Uterus (tissue), 2 donors: ENCODE measurements at regions not wholly inside any gene's neighbourhood (a gene's known extent, or its start where the extent isn't known, plus 50 kb on each side); places are given as distances from the start of the nearest gene placed in this dataset.

Experiments
- CTCF ChIP-seq, 4 experiments: fragments of 200-600 bp in 2 of 4; fragments of 450-650 bp in 2 of 4; sonication (generic) in 2 of 4; IDR thresholded peaks; one replicate each; pipeline ENCODE4 v1.5.1; 2016 to 2019; ENCODE audit warnings: antibody characterized with exemption in 4 of 4, mild to moderate bottlenecking in 2 of 4, moderate library complexity in 1 of 4
- POLR2A ChIP-seq, 2 donors: fragments of 450-650 bp; IDR thresholded peaks; one replicate each; pipeline ENCODE4 v1.6.1; 2016; ENCODE audit warnings: antibody characterized with exemption in 2 of 2, mild to moderate bottlenecking in 1 of 2, moderate library complexity in 1 of 2

- TF ChIP-seq CTCF (IDR thresholded peaks at IDR 0.05) (no peak), POLR2A (IDR thresholded peaks at IDR 0.05) (no peak)
Measured at GRCh38 chrX:116757491-116757890, 294.7 kb upstream of the CT83 start.
